ENCODE measurements at regions not wholly inside any gene's neighbourhood (a gene's known extent, or its start where the extent isn't known, plus 50 kb on each side); places are given as distances from the start of the nearest gene placed in this dataset.

GRCh38 chr4:133095591-133095990 is 53.5 kb upstream of the PCDH10 start:
- no peak for DNase-seq

- DNase-seq = no peak
These were observed 52.1 kb upstream of the PCDH10 start for GRCh38 chr4:133096972-133097371.
